H1 (cell line): ENCODE measurements at regions not wholly inside any gene's neighbourhood (a gene's known extent, or its start where the extent isn't known, plus 50 kb on each side); places are given as distances from the start of the nearest gene placed in this dataset.

Experiments
- CTCF ChIA-PET: fragments of 300-600 bp; sonication (Branson Sonifier 250); formaldehyde crosslinking; loops from one replicate; lab custom pipeline; 2021; ENCODE audit not compliant: partially characterized antibody; lab: Charles Lee
- POLR2A ChIA-PET: fragments of 300-600 bp; sonication (Branson Sonifier 250); formaldehyde crosslinking; loops from one replicate; lab custom pipeline; 2021; ENCODE audit warnings: inconsistent platforms; ENCODE audit not compliant: partially characterized antibody; lab: Charles Lee
- DNase-seq, 2 experiments: peaks; one replicate each; pipeline versions ENCODE4 v3.0.0 to v3.0.0-alpha.2; 2010 to 2022; ENCODE audit warnings: low spot score in 2 of 2, low read depth in 1 of 2, mixed read lengths in 1 of 2
- FAIRE-seq: peaks from 2 replicates; lab custom pipeline; 2011; peaks lifted over from hg19 to GRCh38; lab: Jason Lieb, UNC
- H2AFZ ChIP-seq: 2 replicates; pipeline ENCODE4 v1.8.1; 2012; ENCODE audit warnings: low read length, inconsistent platforms
- H2AK5ac ChIP-seq: 2 replicates; pipeline ENCODE4 v1.6.1; 2013; ENCODE audit warnings: low read depth, low read length
- H2BK120ac ChIP-seq: replicated peaks from 2 replicates; pipeline ENCODE3; 2013; ENCODE audit warnings: low read depth, low read length, inconsistent platforms
- H2BK12ac ChIP-seq: 2 replicates; pipeline ENCODE4 v1.6.1; 2013; ENCODE audit warnings: low read depth, low read length
- H2BK15ac ChIP-seq: 2 replicates; pipeline ENCODE4 v1.6.1; 2013; ENCODE audit warnings: low read length
- H2BK20ac ChIP-seq: 2 replicates; pipeline ENCODE4 v1.6.1; 2013; ENCODE audit warnings: low read length
- H2BK5ac ChIP-seq: 2 replicates; pipeline ENCODE4 v1.6.1; 2013; ENCODE audit warnings: low read depth, low read length
- H3K14ac ChIP-seq: 2 replicates; pipeline ENCODE4 v1.6.1; 2013; ENCODE audit warnings: inconsistent platforms; ENCODE audit not compliant: insufficient read length
- H3K18ac ChIP-seq: 2 replicates; pipeline ENCODE4 v1.6.1; 2013; ENCODE audit warnings: low read length; ENCODE audit errors: extremely low read depth
- H3K23ac ChIP-seq: 2 replicates; pipeline ENCODE4 v1.6.1; 2013; ENCODE audit warnings: inconsistent platforms; ENCODE audit not compliant: insufficient read length
- H3K23me2 ChIP-seq: 2 replicates; pipeline ENCODE4 v1.6.1; 2013; ENCODE audit warnings: low read depth, low read length
- H3K27ac ChIP-seq: 2 replicates; pipeline ENCODE4 v1.6.1; 2011; ENCODE audit warnings: low read depth, low read length, inconsistent platforms
- H3K27me3 ChIP-seq, 4 experiments: replicated peaks in 1 of 4; 1 replicate in 1 of 4; 2 replicates in 3 of 4; pipeline versions ENCODE4 v1.6.1 to v1.8.1; 2011 to 2013; ENCODE audit warnings: low read length in 3 of 4, mild to moderate bottlenecking in 3 of 4, inconsistent platforms in 2 of 4, mixed read lengths in 2 of 4, moderate library complexity in 1 of 4; ENCODE audit not compliant: control insufficient read depth in 3 of 4, insufficient read depth in 3 of 4; ENCODE audit errors: extremely low read depth in 1 of 4
- H3K36me3 ChIP-seq, 4 experiments: 2 replicates each; pipeline versions ENCODE4 v1.6.1 to v1.8.1; 2011 to 2013; ENCODE audit warnings: mild to moderate bottlenecking in 4 of 4, low read length in 3 of 4, moderate library complexity in 2 of 4, control low read depth in 1 of 4, inconsistent platforms in 1 of 4; ENCODE audit not compliant: insufficient read depth in 4 of 4, control insufficient read depth in 2 of 4
- H3K4ac ChIP-seq: replicated peaks from 2 replicates; pipeline ENCODE3; 2013; ENCODE audit warnings: low read length, low read depth, mixed read lengths, inconsistent platforms; ENCODE audit not compliant: insufficient read length
- H3K4me1 ChIP-seq, 4 experiments: replicated peaks in 1 of 4; 1 replicate in 1 of 4; 2 replicates in 3 of 4; pipeline versions ENCODE4 v1.6.1 to v1.8.1; 2011 to 2013; ENCODE audit warnings: low read length in 3 of 4, inconsistent platforms in 2 of 4, mixed read lengths in 1 of 4; ENCODE audit not compliant: insufficient read depth in 4 of 4, control insufficient read depth in 3 of 4
- H3K4me2 ChIP-seq, 2 experiments: 2 replicates each; pipeline versions ENCODE4 v1.6.1 to v1.8.1; 2011 to 2013; ENCODE audit warnings: low read depth in 2 of 2, low read length in 2 of 2, control low read depth in 1 of 2, inconsistent platforms in 1 of 2, mild to moderate bottlenecking in 1 of 2; ENCODE audit not compliant: insufficient read depth in 1 of 2
- H3K4me3 ChIP-seq, 4 experiments: fragments of 200-600, 300-600 bp in 1 of 4; sonication (generic), shearing (Covaris generic), sonication (Bioruptor Twin) in 1 of 4; 2 replicates each; pipeline versions ENCODE4 v1.5.1 to v1.8.1; 2011 to 2016; ENCODE audit warnings: low read length in 4 of 4, low read depth in 3 of 4, control low read depth in 2 of 4, inconsistent platforms in 2 of 4, mild to moderate bottlenecking in 2 of 4, mixed read lengths in 1 of 4, moderate library complexity in 1 of 4; ENCODE audit not compliant: insufficient read depth in 2 of 4; ENCODE audit errors: extremely low read depth in 1 of 4
- H3K56ac ChIP-seq: replicated peaks from 2 replicates; pipeline ENCODE3; 2013; ENCODE audit warnings: low read depth, mild to moderate bottlenecking, mixed read lengths, low read length, inconsistent platforms; ENCODE audit not compliant: insufficient read length
- H3K79me1 ChIP-seq: 2 replicates; pipeline ENCODE4 v1.6.1; 2013; ENCODE audit warnings: low read depth, low read length, control low read depth
- H3K79me2 ChIP-seq, 2 experiments: 2 replicates each; pipeline versions ENCODE4 v1.6.1 to v1.8.1; 2012 to 2013; ENCODE audit warnings: low read length in 2 of 2, mild to moderate bottlenecking in 2 of 2, inconsistent platforms in 1 of 2; ENCODE audit not compliant: insufficient read depth in 2 of 2, control insufficient read depth in 1 of 2
- H3K9ac ChIP-seq, 4 experiments: replicated peaks in 1 of 4; 1 replicate in 1 of 4; 2 replicates in 3 of 4; pipeline versions ENCODE4 v1.6.1 to v1.8.1; 2011 to 2013; ENCODE audit warnings: low read depth in 3 of 4, low read length in 3 of 4, control low read depth in 2 of 4, mild to moderate bottlenecking in 2 of 4, moderate library complexity in 2 of 4, inconsistent platforms in 1 of 4; ENCODE audit errors: extremely low read depth in 1 of 4
- H3K9me3 ChIP-seq, 2 experiments: 2 replicates each; pipeline versions ENCODE4 v1.6.1 to v1.8.1; 2012 to 2013; ENCODE audit warnings: mild to moderate bottlenecking in 2 of 2, moderate library complexity in 2 of 2, control low read depth in 1 of 2, inconsistent platforms in 1 of 2, low read depth in 1 of 2, low read length in 1 of 2, mixed read lengths in 1 of 2; ENCODE audit not compliant: insufficient read depth in 2 of 2
- H4K20me1 ChIP-seq, 2 experiments: replicated peaks in 1 of 2; 2 replicates each; pipeline versions ENCODE3 to v1.8.1; 2011 to 2013; ENCODE audit warnings: inconsistent platforms in 2 of 2, low read length in 2 of 2, mild to moderate bottlenecking in 1 of 2; ENCODE audit not compliant: insufficient read depth in 2 of 2, control insufficient read depth in 1 of 2
- H4K5ac ChIP-seq: 2 replicates; pipeline ENCODE4 v1.6.1; 2013; ENCODE audit warnings: low read length, low read depth, mixed read lengths, inconsistent platforms; ENCODE audit not compliant: insufficient read length
- H4K8ac ChIP-seq: 2 replicates; pipeline ENCODE4 v1.8.0; 2013; ENCODE audit warnings: mild to moderate bottlenecking, moderate library complexity, low read length, inconsistent platforms; ENCODE audit not compliant: insufficient read depth; ENCODE audit errors: extremely low read depth
- H4K91ac ChIP-seq: replicated peaks from 2 replicates; pipeline ENCODE3; 2013; ENCODE audit warnings: low read length, mixed read lengths, inconsistent platforms; ENCODE audit not compliant: insufficient read length
- RFX5 ChIP-seq: IDR thresholded peaks from 2 replicates; pipeline ENCODE4 v1.6.1; 2011; ENCODE audit warnings: low read depth, low read length, improper control_type of control experiment, borderline replicate concordance
- SAP30 ChIP-seq: fragments of 300-600 bp; sonication (generic); IDR thresholded peaks from 2 replicates; pipeline ENCODE4 v1.7.1; 2012; ENCODE audit warnings: low read length, moderate library complexity, mild to moderate bottlenecking, inconsistent platforms; ENCODE audit not compliant: insufficient read depth, insufficient replicate concordance
- WGBS, 2 experiments: shearing (Covaris generic) in 1 of 2; methylation state at CpG; one replicate each; pipeline versions ENCODE4 v1.1.6 to v1.1.7; 2013 to 2015; ENCODE audit warnings: low lambda C conversion rate in 2 of 2, mixed read lengths in 2 of 2, inconsistent platforms in 1 of 2, low coverage in 1 of 2, missing lambda C conversion rate in 1 of 2; ENCODE audit not compliant: insufficient replicate concordance in 2 of 2, insufficient coverage in 1 of 2, insufficient read length in 1 of 2; ENCODE audit errors: extremely low coverage in 1 of 2, missing lambda C conversion rate in 1 of 2; 5-methylcytosine and 5-hydroxymethylcytosine counted together

DNA sequence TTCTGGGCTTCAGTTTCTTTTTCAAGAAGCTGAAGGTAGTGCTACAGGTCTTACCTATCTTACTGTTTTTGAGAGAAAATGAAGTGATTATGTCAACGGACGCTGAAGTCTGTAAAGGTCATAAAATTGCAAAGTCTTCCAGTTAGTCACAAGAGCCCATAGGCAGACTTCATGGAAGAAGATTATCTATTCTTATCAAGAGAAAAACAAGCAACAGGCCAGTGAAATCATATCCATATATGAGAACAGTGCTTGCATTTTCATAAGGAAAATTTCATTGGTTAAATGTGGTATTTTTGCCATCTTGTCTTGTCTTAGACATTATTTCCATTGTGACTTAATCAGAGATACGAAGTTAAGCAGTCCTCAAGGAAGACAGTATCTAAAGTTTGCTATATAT lies 412.7 kb upstream of the SEL1L start:
- Histone ChIP-seq H3K79me1 (no peaks in the 10 kb centered on the region), H3K14ac (no peak overlapping the region), H3K4ac (no peak overlapping the region), H3K4me3 (no peak overlapping the region), H3K4me2 (no peak overlapping the region), H2BK120ac (no peak overlapping the region), H3K56ac (no peak overlapping the region), H3K23ac (no peak overlapping the region), H4K5ac (no peak overlapping the region), H3K27ac (no peak overlapping the region), H3K23me2 (no peaks in the 10 kb centered on the region), H2BK20ac (no peak overlapping the region), H3K9me3 (no peaks in the 10 kb centered on the region), H3K79me2 (no peaks in the 10 kb centered on the region), H4K20me1 (no peaks in the 10 kb centered on the region), H3K18ac (no peak overlapping the region), H2BK15ac (no peak overlapping the region), H3K36me3 (no peaks in the 10 kb centered on the region), H2BK12ac (no peak overlapping the region), H3K9ac (no peak overlapping the region), H2AFZ (no peak overlapping the region), H4K8ac (no peak overlapping the region), H2AK5ac (no peak overlapping the region), H2BK5ac (no peak overlapping the region), H3K27me3 (no peaks in the 10 kb centered on the region), H4K91ac (no peak overlapping the region), H3K4me1 (no peaks in the 10 kb centered on the region)
- no peak for FAIRE-seq
- CTCF ChIA-PET: no interaction called here
- POLR2A ChIA-PET: no interaction called here
- TF ChIP-seq SAP30: no peak
- no peak for TF ChIP-seq RFX5
- no peak for DNase-seq
- WGBS, 2 experiments: 91% methylated on average over 3 of the region's 3 CpGs; no CpG with 5 or more reads in 1 of the 2 experiments
